Keratinocyte (primary cell): ENCODE measurements at regions not wholly inside any gene's neighbourhood (a gene's known extent, or its start where the extent isn't known, plus 50 kb on each side); places are given as distances from the start of the nearest gene placed in this dataset.

Source experiments
- EZH2 ChIP-seq: IDR thresholded peaks from one replicate; pipeline ENCODE4 v1.6.1; 2012; ENCODE audit warnings: inconsistent platforms, mild to moderate bottlenecking, low read length, moderate library complexity
- TF ChIP-seq, protein P1 (sequence below), 3 experiments: IDR thresholded peaks in 1 of 3; conservative IDR thresholded peaks in 1 of 3; optimal IDR thresholded peaks in 1 of 3; 2 replicates in 2 of 3; 3 replicates in 1 of 3; pipeline versions ENCODE3 to v1.5.1; 2011; ENCODE audit warnings: low read length in 3 of 3, mild to moderate bottlenecking in 3 of 3, moderate library complexity in 2 of 3, control low read depth in 1 of 3, inconsistent platforms in 1 of 3; ENCODE audit not compliant: insufficient read depth in 2 of 3; ENCODE audit errors: extremely low read depth in 1 of 3

DNA sequence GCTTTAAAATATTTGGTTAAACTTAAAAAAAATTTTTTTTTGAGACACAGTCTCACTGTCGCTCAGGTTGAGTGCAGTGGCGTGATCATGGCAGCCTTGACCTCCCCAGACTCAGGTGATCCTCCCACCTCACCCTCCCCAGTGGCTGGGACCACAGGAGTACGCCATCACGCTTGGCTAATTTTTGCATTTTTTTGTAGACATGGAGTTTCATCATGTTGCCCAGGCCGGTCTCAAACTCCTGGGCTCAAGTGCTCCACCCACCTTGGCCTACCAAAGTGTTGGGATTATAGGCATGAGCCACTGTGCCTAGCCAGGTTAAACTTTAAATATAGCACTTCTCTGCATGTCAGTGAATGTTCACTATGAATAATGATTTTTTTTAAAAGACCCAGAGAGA is 224.5 kb upstream of the RFX3 start:
- TF ChIP-seq, protein P1, sequence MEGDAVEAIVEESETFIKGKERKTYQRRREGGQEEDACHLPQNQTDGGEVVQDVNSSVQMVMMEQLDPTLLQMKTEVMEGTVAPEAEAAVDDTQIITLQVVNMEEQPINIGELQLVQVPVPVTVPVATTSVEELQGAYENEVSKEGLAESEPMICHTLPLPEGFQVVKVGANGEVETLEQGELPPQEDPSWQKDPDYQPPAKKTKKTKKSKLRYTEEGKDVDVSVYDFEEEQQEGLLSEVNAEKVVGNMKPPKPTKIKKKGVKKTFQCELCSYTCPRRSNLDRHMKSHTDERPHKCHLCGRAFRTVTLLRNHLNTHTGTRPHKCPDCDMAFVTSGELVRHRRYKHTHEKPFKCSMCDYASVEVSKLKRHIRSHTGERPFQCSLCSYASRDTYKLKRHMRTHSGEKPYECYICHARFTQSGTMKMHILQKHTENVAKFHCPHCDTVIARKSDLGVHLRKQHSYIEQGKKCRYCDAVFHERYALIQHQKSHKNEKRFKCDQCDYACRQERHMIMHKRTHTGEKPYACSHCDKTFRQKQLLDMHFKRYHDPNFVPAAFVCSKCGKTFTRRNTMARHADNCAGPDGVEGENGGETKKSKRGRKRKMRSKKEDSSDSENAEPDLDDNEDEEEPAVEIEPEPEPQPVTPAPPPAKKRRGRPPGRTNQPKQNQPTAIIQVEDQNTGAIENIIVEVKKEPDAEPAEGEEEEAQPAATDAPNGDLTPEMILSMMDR (optimal IDR thresholded peaks at IDR 0.05 in 1 of 3, IDR thresholded peaks at IDR 0.05 in 1 of 3, conservative IDR thresholded peaks at IDR 0.05 in 1 of 3; ENCODE audit: extremely low read depth in 1 of 3, insufficient read depth in 2 of 3, low read length in 3 of 3), result no peak
- TF ChIP-seq EZH2, result no peak
